ENCODE measurements at regions not wholly inside any gene's neighbourhood (a gene's known extent, or its start where the extent isn't known, plus 50 kb on each side); places are given as distances from the start of the nearest gene placed in this dataset.
"Not testable (repeated sequence)": the region's sequence is repeated elsewhere in the genome, so short reads cannot be mapped to it uniquely, and the experiment has no call there.

DNA sequence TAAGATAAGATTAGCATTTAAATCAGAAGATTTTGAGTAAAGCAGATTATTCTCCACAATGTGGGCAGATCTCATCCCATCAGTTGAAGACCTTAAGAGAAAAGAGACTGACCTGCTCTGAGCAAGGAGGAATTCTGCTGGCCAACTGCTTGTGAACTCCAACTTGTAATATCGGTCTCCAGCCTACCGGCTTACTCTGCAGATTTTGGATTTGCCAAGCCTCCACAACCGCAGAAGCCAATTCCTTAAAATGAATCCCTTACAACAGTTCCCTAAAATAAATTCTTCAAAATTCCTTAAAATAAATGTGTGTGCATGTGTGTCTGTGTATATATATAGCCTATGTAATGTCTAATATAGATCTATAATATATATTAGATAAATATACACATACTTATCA lies 107.4 kb upstream of the KLF13 start:
- DNase-seq = no peak

DNA sequence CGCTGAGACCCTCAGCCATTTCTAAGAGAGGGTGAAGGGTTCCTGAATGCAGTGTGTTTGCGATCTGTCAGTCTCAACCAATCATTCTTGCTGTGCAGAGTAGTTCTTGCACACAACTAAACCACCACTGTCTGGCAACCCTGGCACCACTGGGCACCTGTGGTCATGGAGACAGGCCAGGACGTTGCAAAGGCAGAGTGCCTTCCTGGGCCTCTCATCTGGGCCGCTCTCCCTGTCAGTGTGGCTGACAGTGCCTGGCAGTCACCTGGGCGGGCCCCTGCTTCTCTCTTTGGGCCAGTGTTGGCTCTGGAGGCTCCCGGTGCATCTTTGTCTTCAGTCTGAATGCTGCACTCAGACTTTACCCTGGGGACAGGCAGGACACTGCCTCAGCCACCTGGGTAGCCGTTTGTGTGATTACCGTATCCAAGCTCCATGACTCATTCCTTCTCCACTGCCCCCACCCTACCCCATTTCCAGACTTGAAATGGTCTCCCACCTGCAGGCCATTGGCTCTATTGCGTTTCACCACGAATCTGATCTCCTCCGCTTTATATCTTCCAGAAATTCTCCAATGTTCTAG lies 104.6 kb upstream of the KLF13 start:
- DNase-seq = no peak

GRCh38 chr15:31222773-31223341 lies 103.8 kb upstream of the KLF13 start:
- DNase-seq = no peak

- DNase-seq = no peak
These were observed 102.9 kb upstream of the KLF13 start for GRCh38 chr15:31223478-31224350.

GRCh38 chr15:31224661-31225060 lies 102.0 kb upstream of the KLF13 start:
- not testable (repeated sequence) for DNase-seq

- DNase-seq = no peak
These were observed 101.2 kb upstream of the KLF13 start for GRCh38 chr15:31225356-31225955.

- DNase-seq = no peak
These were observed 100.6 kb upstream of the KLF13 start for GRCh38 chr15:31226021-31226420.

DNA sequence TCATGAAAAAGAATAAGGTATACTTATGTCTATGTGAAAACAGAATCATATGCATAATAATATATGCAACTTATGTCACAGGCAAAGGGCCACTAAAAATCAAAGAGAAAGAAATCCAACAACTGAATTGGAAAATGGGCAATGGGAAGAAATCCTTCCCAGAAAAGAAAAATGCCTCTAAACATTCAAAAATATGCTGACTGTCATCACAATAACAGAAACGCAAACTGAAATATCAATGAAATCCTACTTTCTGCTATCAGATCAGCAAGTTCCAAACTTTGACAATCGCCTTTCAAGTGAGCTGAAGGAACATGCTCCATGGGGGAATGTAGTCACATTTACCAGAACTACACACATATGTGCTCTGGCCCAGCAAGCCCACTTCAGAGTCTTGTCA lies 99.4 kb upstream of the KLF13 start:
- DNase-seq = no peak

- no peak for DNase-seq
These were observed 98.6 kb upstream of the KLF13 start for GRCh38 chr15:31228011-31228484.

- no peak for DNase-seq
These were observed 97.4 kb upstream of the KLF13 start for GRCh38 chr15:31228980-31229826.

GRCh38 chr15:31230630-31231485 lies 95.8 kb upstream of the KLF13 start:
- no peak for DNase-seq

- no peak for DNase-seq
These were observed 91.8 kb upstream of the KLF13 start for GRCh38 chr15:31234815-31235214.

- no peak for DNase-seq
These were observed 91.1 kb upstream of the KLF13 start for GRCh38 chr15:31235311-31236183.

DNA sequence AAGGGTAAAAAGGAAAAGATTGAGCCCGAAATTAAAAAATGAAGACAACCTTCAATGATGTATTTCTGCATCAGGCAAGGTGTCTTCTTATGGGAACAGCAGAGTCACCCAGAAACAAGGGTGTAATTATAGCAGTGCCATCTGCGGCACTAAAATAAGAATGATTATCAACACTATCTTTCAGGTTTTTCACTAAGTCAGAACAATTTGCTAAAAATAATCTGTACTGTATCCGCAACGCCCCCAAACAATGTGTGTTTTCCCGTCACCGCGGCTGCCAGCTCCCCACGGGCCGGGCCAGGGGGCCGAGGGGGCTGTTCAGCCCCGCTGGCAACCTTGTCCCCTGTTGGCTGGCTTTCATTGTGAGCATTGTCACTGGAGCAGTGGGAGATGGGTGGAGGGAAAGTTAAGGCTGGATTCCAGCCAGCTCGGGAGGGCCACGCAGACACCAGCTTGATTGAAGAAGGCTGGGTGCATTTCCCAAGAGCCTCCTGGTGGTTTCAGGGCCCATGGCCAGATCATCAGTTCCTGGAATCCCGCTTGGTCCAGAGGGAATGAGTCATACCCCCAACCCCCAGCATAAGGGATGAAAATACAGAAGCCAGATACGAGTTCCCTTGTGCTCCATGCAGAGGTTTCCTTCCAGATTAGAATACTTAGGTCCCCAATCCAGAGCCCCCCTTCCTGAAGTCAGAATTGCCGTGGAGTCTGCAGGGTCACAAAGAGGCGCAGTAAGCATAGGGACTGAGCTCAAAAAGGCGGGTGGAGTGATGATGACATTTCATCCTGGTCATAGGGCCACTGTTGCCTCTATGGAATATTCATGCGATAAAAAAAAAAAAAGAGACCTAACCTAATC lies 90.2 kb upstream of the KLF13 start:
- DNase-seq = peak; percentile 81

- DNase-seq = no peak
These were observed 89.7 kb upstream of the KLF13 start for GRCh38 chr15:31237043-31237324.

GRCh38 chr15:31238906-31239305 lies 87.7 kb upstream of the KLF13 start:
- DNase-seq = no peak

- no peak for DNase-seq
These were observed 87.2 kb upstream of the KLF13 start for GRCh38 chr15:31239409-31239808.

DNA sequence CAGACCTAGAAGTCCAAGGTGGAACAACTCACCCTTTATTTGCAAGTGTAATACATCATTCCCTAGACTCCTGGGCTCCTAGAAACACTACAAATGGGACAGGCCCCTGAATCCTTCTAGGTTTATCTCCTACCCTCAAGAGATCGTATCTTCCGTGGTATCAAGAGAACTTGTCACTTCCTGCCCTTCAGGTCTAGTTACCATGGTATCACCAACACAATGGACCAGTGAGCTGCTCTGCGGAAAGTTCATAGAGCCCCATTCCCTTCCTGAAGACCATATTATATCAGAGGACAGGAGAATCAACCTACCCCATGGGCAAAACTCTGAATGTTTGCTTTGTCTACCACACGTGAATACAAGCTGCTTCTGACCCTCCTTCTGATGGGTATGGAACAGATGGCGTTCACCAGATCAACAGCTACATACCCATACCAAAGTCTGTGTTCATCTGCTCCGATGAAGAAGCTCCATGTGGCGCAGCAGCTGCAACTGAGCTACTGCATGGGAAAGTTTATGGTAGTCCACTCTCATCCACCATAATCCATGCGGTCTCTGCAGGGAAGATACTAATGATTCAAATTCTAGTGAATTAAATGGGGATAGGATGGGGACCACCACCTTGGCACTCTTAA lies 84.6 kb upstream of the KLF13 start:
- DNase-seq = no peak

DNA sequence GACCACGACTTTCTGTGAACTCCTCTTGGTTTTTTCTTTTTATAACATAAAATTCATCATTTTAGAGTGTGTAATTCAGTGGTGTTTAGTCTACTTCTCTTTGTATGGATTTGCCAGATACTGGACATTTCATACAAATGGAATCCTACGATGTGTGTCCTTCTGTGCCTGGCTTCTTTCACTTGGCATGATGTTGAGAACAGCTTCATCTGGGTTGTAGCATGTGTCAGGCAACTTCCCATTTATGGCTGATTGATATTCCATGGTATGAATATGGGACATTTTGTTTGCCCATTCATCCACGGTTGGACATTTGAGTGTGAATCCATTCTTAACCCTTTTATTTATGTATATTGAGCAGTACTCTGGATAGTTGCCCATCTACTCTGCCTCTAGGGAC lies 82.7 kb upstream of the KLF13 start:
- no peak for DNase-seq
